Right atrium auricular region (tissue), 2 donors: ENCODE measurements at regions not wholly inside any gene's neighbourhood (a gene's known extent, or its start where the extent isn't known, plus 50 kb on each side); places are given as distances from the start of the nearest gene placed in this dataset.

ENCODE experiments used
- DNase-seq: peaks from one replicate; pipeline ENCODE4 v3.0.0-alpha.2; 2019; ENCODE audit warnings: low spot score
- H3K27ac ChIP-seq, 2 donors: fragments of 200-600 bp; sonication (generic); 1 replicate in 1 of 2; 2 replicates in 1 of 2; pipeline ENCODE4 v1.5.1; 2016 to 2019
- H3K27me3 ChIP-seq, 2 donors: fragments of 200-600 bp; sonication (generic); one replicate each; pipeline versions ENCODE4 v1.5.1 to v1.6.0; 2017 to 2019
- H3K36me3 ChIP-seq: fragments of 200-600 bp; sonication (generic); one replicate; pipeline ENCODE4 v1.5.1; 2016
- H3K4me1 ChIP-seq, 2 donors: fragments of 200-600 bp; sonication (generic); one replicate each; pipeline versions ENCODE4 v1.5.1 to v1.6.0; 2017 to 2019
- H3K4me3 ChIP-seq, 2 donors: fragments of 200-600 bp; sonication (generic); 1 replicate in 1 of 2; 2 replicates in 1 of 2; pipeline ENCODE4 v1.5.1; 2017 to 2019; ENCODE audit warnings: mild to moderate bottlenecking in 1 of 2, moderate library complexity in 1 of 2
- H3K9me3 ChIP-seq, 2 donors: fragments of 200-600 bp; sonication (generic); one replicate each; pipeline ENCODE4 v1.5.1; 2019
- CTCF ChIP-seq, 2 donors: fragments of 200-600 bp; sonication (generic); IDR thresholded peaks; one replicate each; pipeline ENCODE4 v1.5.1; 2019; ENCODE audit warnings: antibody characterized with exemption in 2 of 2

DNA sequence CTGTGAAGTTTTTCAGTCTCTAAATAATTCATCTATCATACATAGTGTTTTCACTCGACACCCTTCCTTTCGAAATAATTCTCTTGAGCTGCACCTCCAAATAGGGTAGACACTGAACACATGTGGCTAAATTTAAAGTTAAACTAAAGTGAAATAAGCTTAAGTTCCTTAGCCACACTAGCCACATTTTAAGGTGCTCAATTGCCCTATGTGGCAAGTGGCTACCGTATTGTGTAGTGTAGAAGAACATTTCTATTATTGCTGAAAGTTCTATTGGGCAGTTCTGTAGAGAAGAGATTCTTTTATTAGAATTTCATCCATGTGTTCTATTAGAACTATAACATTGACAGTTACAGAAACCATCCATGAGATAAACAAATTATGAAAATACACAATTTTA lies 107.0 kb upstream of the CTSO start:
- Histone ChIP-seq H3K4me1 (no peaks in the 10 kb centered on the region), H3K9me3 (no peaks in the 10 kb centered on the region), H3K27ac (no peak overlapping the region), H3K4me3 (no peak overlapping the region), H3K36me3 (no peaks in the 10 kb centered on the region), H3K27me3 (no peaks in the 10 kb centered on the region)
- TF ChIP-seq CTCF (IDR thresholded peaks at IDR 0.05) = no peak
- DNase-seq = no peak

DNA sequence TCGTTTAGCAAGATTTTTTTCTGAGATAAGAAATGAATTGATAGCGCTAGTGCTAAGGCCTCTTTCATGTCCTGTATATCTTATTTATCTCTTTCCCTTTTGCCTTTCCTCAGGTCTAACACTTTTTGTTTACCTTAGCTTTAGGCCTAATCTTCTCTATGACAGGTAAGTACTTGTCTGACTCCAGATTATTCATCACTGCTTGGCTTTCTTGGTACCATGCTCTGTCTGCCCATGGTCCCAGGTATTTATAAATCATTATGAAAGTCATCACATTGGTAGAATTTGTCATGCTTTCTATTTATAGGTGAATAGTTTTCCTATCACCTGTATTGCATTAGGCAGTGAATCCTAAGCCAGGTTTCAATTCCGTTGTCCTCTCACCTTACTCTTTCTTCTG lies 99.5 kb upstream of the CTSO start:
- no peaks in the 10 kb centered on the region for H3K36me3 ChIP-seq
- no peak overlapping the region for H3K27ac ChIP-seq
- no peaks in the 10 kb centered on the region for H3K4me1 ChIP-seq
- H3K4me3 ChIP-seq = no peak overlapping the region
- no peaks in the 10 kb centered on the region for H3K27me3 ChIP-seq
- TF ChIP-seq CTCF (IDR thresholded peaks at IDR 0.05) = no peak
- DNase-seq = no peak
- H3K9me3 ChIP-seq = no peaks in the 10 kb centered on the region

GRCh38 chr4:156052116-156052515 lies 98.5 kb upstream of the CTSO start:
- Histone ChIP-seq H3K4me1 (no peaks in the 10 kb centered on the region), H3K9me3 (no peaks in the 10 kb centered on the region), H3K4me3 (no peak overlapping the region)

DNA sequence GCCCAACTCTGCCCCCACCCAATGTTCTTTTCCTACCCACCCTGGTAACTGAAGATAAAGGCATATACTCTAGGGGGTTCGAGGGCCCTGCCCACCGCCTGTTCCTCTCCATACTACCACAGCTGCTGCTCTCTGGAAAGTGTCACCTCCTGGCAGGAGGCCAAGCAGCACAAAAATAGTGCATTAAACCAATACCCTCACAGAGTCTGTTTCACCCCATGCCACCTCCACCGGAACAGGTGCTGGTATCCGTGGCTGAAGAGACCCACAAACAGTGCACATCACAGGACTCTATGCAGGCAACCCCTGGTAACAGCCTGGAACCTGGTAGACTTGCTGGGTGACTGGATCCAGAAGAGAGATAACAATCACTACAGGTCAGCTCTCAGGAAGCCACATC lies 85.1 kb upstream of the CTSO start:
- no peaks in the 10 kb centered on the region for H3K9me3 ChIP-seq
- H3K27ac ChIP-seq = no peak overlapping the region
- TF ChIP-seq CTCF (IDR thresholded peaks at IDR 0.05) = no peak
- H3K4me1 ChIP-seq = no peaks in the 10 kb centered on the region
- no peaks in the 10 kb centered on the region for H3K27me3 ChIP-seq
- no peaks in the 10 kb centered on the region for H3K36me3 ChIP-seq
- no peak for DNase-seq
- H3K4me3 ChIP-seq = no peak overlapping the region

More at GRCh38 chr4:156052116-156052515, 98.5 kb upstream of the CTSO start:
- no peak for TF ChIP-seq CTCF (IDR thresholded peaks at IDR 0.05)
- Histone ChIP-seq H3K36me3 (no peaks in the 10 kb centered on the region), H3K27ac (no peak overlapping the region), H3K27me3 (no peaks in the 10 kb centered on the region)
- no peak for DNase-seq

GRCh38 chr4:156036496-156036895 lies 82.8 kb upstream of the CTSO start:
- no peak overlapping the region for H3K4me3 ChIP-seq
- H3K4me1 ChIP-seq = no peaks in the 10 kb centered on the region
- no peak overlapping the region for H3K27ac ChIP-seq
- DNase-seq = no peak
- no peaks in the 10 kb centered on the region for H3K36me3 ChIP-seq
- no peaks in the 10 kb centered on the region for H3K9me3 ChIP-seq
- no peaks in the 10 kb centered on the region for H3K27me3 ChIP-seq
- no peak for TF ChIP-seq CTCF (IDR thresholded peaks at IDR 0.05)

- H3K4me3 ChIP-seq = no peak overlapping the region
- no peak for TF ChIP-seq CTCF (IDR thresholded peaks at IDR 0.05)
- no peaks in the 10 kb centered on the region for H3K9me3 ChIP-seq
- no peaks in the 10 kb centered on the region for H3K36me3 ChIP-seq
- no peaks in the 10 kb centered on the region for H3K4me1 ChIP-seq
- no peak overlapping the region for H3K27ac ChIP-seq
- DNase-seq = no peak
- H3K27me3 ChIP-seq = no peaks in the 10 kb centered on the region
Observed at GRCh38 chr4:156029691-156030090, 76.0 kb upstream of the CTSO start.
